ENCODE measurements at regions not wholly inside any gene's neighbourhood (a gene's known extent, or its start where the extent isn't known, plus 50 kb on each side); places are given as distances from the start of the nearest gene placed in this dataset.
"Not testable (repeated sequence)": the region's sequence is repeated elsewhere in the genome, so short reads cannot be mapped to it uniquely, and the experiment has no call there.

GRCh38 chr4:77306496-77306895, 149.5 kb downstream of the CCNG2 start:
- DNase-seq (ENCODE audit: low read depth), result no peak

DNA sequence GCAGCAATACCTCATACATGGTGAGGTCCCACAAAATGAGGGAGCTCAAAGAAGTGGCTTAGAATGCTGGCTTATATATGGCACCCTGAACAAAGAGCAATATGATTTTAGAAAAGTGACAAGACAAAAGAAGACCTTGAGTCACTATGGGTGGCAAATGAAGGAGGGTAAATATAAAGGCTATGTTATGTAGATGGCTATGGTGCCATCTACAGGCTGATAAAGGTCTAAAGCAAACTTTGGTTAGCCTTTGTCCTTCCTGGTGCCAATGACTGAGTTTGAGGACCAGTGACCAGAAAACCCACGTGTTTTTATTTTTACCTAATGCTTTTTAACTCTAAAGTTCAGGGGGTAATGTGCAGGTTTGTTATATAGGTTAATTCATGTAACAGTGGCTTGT, 151.8 kb downstream of the CCNG2 start:
- DNase-seq (ENCODE audit: low read depth), result peak; percentile 49

DNA sequence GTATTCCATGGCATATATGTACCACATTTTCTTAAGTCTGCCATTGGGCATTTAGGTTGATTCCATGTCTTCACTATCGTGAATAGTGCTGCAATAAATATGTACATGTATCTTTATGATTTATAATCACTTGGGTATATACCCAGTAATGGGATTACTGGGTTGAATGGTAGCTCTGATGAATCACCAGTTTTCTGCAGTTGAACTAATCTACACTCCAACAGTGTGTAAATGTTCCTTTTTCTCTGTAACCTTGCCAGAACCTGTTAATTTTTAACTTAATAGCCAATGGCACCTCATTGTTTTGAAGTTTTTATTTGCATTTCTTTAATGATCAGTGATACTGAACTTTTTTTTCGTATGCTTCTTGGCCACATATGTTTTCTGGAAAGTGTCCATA, 152.5 kb downstream of the CCNG2 start:
- DNase-seq (ENCODE audit: low read depth), result no peak

DNA sequence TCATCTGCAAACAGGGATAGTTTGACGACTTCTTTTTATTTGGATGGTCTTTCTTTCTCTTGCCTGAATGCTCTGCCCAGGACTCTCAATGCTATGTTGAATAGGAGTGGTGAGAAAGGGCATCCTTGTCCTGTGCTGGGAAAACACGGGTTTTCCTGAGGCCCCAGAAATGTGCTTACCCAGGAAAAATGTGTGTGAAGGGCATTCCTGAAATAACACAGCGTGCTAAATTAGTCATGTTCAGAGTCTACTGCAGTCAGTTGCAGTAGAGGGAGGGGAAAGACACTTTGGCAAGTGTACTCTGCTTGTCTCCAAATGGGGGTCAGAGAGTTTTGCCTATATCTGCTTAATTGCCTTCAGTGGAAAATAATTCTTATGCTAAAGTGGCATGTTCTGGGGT, 153.9 kb downstream of the CCNG2 start:
- no peak for DNase-seq (ENCODE audit: low read depth)

GRCh38 chr4:77314697-77315096, 157.7 kb downstream of the CCNG2 start:
- no peak for DNase-seq (ENCODE audit: low read depth)

GRCh38 chr4:77327151-77327550, 170.1 kb downstream of the CCNG2 start:
- no peak for DNase-seq (ENCODE audit: low read depth)

DNA sequence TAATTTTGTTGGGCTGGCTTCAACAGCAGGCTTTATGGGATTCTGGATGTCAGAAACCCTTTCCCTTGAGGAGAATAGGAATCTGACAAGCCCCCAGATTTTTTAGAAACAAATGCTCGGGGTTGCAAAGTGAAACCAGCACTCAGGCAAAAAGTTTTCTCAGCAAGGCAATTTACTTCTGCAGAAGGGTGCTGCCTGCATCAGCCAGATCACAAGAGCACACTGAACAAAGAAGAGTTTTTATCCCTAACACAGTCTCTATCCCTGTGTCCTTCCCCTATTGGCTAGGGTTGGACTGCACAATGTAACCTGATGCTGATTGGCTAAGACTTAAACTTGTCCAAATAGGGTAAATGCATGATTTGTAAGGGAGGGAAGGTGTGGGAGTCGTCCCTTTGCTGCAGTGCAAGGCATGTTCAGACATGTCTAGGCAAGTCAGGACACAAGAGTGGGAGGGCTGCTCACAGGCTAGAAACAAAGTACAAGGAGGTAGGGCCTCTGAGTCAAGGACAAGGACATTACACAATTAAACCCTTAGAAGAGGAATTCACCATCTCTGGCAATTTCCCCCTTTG, 175.8 kb downstream of the CCNG2 start:
- no peak for DNase-seq (ENCODE audit: low read depth)

- peak; percentile 9 for DNase-seq (ENCODE audit: low read depth)
Measured at GRCh38 chr4:77336411-77337142, 179.6 kb downstream of the CCNG2 start.

DNA sequence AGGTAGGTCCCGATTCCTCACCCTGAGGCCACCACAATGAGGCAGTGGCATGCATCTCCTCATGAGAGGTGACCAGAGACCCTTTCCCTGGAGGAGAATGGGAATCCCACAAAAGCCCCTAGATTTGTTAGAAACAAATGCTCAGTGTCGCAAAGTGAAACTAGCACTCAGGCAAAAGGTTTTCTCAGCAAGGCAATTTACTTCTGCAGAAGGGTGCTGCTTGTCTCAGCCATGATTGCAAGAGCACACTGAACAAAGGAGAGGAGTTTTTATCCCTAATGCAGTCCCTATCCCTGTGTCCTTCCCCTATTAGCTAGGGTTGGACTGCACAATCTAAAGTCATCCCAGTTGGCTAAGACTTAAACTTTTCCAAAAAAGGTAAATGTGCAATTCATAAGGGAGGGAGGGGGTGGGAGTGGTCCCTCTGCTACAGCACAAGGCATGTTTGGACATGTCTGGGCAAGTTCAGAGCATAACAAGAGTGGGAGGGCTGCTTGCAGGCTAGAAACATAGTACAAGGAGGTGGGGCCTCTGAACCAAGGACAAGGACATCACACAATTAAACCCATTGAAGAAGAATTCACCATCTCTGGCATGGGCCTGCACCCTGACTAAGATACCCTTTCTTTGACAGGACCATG, 185.3 kb downstream of the CCNG2 start:
- DNase-seq (ENCODE audit: low read depth), result no peak

DNA sequence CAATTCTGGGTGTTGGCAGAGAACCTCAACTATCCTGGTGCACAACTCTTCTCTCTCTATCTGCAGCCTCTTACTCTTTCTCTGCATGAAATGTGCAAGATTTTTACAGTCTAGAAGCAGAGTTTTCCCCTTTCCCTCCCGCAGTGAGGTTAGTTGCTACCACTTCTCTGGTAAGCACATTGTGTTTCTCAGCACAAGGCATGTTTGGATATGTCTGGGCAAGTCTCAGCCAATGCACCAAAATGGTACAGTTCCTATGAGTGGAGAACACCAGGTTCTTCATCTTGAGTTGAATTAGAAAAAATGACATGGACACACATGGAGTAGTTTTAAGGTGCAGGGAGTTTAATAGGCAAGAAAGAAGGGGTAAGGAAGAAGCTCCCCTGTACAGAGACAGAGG, 187.0 kb downstream of the CCNG2 start:
- no peak for DNase-seq (ENCODE audit: low read depth)

GRCh38 chr4:77344784-77345183, 187.8 kb downstream of the CCNG2 start:
- DNase-seq (ENCODE audit: low read depth), result no peak

DNA sequence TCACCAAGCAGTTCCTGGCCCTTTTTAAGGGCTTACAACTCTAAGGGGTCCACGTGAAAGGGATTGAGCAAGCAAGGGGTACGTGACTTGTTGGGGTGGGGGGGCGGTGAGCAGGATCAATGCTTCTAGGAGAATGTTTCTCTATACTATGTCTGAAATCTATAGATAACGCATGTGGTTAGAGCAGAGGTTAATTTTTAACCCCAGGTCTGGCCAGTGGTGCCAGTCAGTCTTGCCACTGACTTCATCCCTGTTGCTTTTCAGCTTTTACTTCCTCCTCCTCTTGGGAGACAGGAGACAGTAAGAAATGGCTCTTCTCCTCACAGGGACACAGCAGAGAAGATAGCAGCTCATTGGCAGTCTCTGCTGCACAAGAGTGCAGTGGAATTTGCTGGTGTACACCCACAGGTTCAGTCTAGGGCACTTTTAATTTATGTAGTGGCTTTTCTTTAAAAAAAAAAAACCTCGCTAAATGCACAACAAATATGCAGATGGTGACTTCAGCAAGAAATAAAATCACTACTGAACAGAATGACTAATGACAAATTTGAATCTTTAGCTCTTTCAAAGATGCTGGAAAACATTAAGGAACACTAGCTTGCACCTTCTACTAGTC, 190.5 kb downstream of the CCNG2 start:
- no peak for DNase-seq (ENCODE audit: low read depth)

GRCh38 chr4:77348815-77349214, 191.8 kb downstream of the CCNG2 start:
- no peak for DNase-seq (ENCODE audit: low read depth)

DNA sequence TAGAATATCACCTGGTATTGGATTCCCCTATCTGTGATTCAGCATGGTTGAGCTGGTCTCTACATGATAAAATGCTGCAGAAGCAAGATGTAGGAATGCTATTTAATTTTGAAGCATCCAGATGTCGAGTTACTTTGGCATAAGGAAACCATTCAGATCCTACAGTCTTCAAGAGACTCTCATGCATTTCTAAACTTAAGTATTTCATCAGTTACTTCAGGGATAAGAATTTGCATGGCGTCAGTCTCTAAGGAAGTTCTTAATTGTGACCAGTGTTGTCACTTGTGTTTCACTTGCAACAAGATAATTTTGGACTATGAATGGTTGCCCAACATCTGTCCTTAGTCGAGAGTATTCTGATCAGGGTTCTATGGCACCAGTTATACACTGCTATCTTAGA, 192.4 kb downstream of the CCNG2 start:
- DNase-seq (ENCODE audit: low read depth), result no peak

DNA sequence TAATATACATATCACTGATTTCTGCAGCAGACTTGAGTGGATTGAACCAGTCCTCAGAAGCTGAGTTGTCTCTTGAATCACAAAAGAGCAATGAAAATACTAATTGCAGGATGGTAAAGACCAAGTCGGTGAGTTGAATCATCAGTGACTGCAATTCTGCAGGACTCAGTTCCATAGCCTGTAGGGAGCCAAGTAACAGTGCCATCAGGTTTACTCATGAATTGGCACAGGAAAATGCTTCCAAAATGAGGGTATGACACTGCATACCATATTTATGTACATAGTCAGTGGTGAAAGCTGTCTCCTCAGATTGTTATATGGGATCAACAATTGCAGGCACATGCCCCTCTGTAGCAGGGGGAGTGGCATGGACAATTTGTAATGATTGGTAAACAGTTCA, 192.8 kb downstream of the CCNG2 start:
- DNase-seq (ENCODE audit: low read depth), result peak; percentile 20

GRCh38 chr4:77352192-77352591, 195.2 kb downstream of the CCNG2 start:
- DNase-seq (ENCODE audit: low read depth), result no peak

GRCh38 chr4:77353724-77354315, 196.8 kb downstream of the CCNG2 start:
- DNase-seq (ENCODE audit: low read depth), result not testable (repeated sequence)

DNA sequence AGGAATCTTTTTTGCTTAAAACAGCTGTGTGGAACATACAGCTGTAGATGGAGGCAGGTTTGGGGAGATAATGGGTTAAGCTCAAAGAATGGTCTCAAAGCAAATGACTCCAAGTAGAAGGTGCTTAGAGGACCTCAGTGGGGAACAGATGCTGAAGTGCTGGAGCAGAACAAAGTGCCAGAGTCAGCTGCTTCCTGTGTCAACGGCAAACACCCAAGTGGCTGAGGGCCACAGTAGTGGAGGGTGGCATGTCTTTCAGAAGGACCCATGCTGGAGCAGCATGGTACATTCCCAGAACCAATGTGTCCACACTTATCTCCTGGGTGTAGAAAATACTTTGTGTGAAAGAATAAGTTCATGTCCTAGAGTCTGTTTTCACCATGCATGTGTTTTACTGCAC, 197.5 kb downstream of the CCNG2 start:
- no peak for DNase-seq (ENCODE audit: low read depth)

- no peak for DNase-seq (ENCODE audit: low read depth)
Measured at GRCh38 chr4:77355731-77356130, 198.7 kb downstream of the CCNG2 start.

GRCh38 chr4:77358315-77358928, 201.4 kb downstream of the CCNG2 start:
- DNase-seq (ENCODE audit: low read depth), result peak; percentile 46

GRCh38 chr4:77360451-77360850, 203.4 kb downstream of the CCNG2 start:
- DNase-seq (ENCODE audit: low read depth), result no peak

DNA sequence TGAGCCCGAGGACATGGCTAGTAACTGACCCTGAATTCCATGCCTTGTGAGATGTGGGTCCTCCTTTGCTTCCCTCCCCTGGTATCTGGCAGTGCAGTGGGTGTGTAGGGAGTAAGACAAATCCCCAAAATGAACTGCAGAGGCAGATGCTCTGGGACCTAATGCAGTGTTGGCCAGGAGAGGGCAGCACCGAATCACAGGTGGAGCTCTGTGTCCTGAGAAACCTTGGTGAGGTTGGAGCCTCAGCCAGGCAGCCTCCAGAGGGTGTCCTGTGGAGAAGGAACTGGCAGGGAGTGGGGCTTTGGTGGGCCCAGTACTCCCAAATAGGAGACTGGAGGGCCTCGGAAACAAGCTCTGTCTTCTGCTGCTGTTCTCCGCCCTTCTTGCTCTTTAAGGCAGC, 209.9 kb downstream of the CCNG2 start:
- DNase-seq (ENCODE audit: low read depth), result not testable (repeated sequence)
